ENCODE measurements at regions not wholly inside any gene's neighbourhood (a gene's known extent, or its start where the extent isn't known, plus 50 kb on each side); places are given as distances from the start of the nearest gene placed in this dataset.

DNA sequence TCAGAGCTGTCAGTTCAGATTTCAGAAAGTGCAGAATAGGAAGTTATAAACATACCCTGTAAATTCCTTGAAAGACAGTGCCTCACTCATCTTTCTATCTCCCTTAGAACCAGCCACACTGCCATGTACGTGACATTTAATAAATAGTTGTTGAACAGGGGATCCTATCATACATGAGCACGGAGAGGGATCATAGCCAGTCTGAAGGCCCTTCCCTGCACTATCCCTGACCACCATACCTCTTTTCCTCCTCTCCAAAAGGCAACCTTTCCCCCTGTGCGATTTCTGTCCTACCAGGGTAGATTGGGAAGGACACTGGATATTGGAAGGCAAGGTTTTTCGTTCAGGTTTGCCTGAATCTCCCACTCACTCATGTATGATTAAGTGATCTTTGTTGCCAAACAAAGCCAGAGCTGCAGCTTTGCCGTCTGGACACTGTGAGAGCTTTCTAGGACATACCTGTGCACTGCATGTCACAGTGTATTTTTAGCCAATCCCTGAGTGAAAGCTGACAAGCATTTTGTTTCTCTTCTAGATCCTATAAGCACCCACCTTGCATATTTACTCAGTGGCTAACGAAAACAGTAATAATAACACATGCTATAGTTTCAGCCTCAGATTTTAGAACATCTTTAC is 986.5 kb upstream of the WWC1 start:
- DNase-seq (ENCODE audit: low read depth): no peak
- Histone ChIP-seq H3K4me3 (ENCODE audit: low read depth, low read length) (no peak overlapping the region), H3K36me3 (ENCODE audit: control insufficient read depth, insufficient read depth, low read length) (no peaks in the 10 kb centered on the region), H3K27me3 (ENCODE audit: control insufficient read depth, insufficient read depth, low read length) (no peaks in the 10 kb centered on the region)
- TF ChIP-seq CTCF (IDR thresholded peaks at IDR 0.05; ENCODE audit: insufficient read depth, low read length, severe bottlenecking): no peak
- no peak for FAIRE-seq

GRCh38 chr5:167305591-167306213 is 985.7 kb upstream of the WWC1 start:
- no peak for FAIRE-seq
- Histone ChIP-seq H3K4me3 (ENCODE audit: low read depth, low read length) (no peak overlapping the region), H3K27me3 (ENCODE audit: control insufficient read depth, insufficient read depth, low read length) (no peaks in the 10 kb centered on the region), H3K36me3 (ENCODE audit: control insufficient read depth, insufficient read depth, low read length) (no peaks in the 10 kb centered on the region)
- DNase-seq (ENCODE audit: low read depth): no peak
- no peak for TF ChIP-seq CTCF (IDR thresholded peaks at IDR 0.05; ENCODE audit: insufficient read depth, low read length, severe bottlenecking)

GRCh38 chr5:167307042-167307441 is 984.4 kb upstream of the WWC1 start:
- no peaks in the 10 kb centered on the region for H3K36me3 ChIP-seq (ENCODE audit: control insufficient read depth, insufficient read depth, low read length)
- H3K27me3 ChIP-seq (ENCODE audit: control insufficient read depth, insufficient read depth, low read length): no peaks in the 10 kb centered on the region
- no peak for DNase-seq (ENCODE audit: low read depth)
- TF ChIP-seq CTCF (IDR thresholded peaks at IDR 0.05; ENCODE audit: insufficient read depth, low read length, severe bottlenecking): no peak
- no peak overlapping the region for H3K4me3 ChIP-seq (ENCODE audit: low read depth, low read length)
- no peak for FAIRE-seq

DNA sequence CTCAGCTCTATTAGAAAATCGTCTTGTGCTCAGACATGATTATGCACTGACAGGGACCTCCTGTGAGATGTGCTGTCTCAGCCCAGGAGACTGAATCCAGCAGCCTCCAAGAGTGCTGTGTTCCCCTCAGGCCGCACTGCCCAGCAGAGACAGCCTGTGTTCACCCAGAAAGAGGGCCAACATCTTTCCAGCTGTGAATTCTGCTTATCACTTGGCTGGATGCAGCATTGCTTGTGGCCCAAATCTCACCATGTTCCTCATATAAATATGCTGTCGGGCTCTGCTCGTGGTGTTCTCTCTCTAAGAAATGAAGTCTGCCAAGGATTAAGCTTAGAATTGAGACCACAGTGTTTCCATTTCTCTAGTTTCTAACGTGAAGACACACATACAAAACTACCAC is 983.0 kb upstream of the WWC1 start:
- DNase-seq (ENCODE audit: low read depth) (no peak), FAIRE-seq (no peak)
- Histone ChIP-seq H3K4me3 (ENCODE audit: low read depth, low read length) (no peak overlapping the region), H3K27me3 (ENCODE audit: control insufficient read depth, insufficient read depth, low read length) (no peaks in the 10 kb centered on the region), H3K36me3 (ENCODE audit: control insufficient read depth, insufficient read depth, low read length) (no peaks in the 10 kb centered on the region)
- TF ChIP-seq CTCF (IDR thresholded peaks at IDR 0.05; ENCODE audit: insufficient read depth, low read length, severe bottlenecking): no peak

DNA sequence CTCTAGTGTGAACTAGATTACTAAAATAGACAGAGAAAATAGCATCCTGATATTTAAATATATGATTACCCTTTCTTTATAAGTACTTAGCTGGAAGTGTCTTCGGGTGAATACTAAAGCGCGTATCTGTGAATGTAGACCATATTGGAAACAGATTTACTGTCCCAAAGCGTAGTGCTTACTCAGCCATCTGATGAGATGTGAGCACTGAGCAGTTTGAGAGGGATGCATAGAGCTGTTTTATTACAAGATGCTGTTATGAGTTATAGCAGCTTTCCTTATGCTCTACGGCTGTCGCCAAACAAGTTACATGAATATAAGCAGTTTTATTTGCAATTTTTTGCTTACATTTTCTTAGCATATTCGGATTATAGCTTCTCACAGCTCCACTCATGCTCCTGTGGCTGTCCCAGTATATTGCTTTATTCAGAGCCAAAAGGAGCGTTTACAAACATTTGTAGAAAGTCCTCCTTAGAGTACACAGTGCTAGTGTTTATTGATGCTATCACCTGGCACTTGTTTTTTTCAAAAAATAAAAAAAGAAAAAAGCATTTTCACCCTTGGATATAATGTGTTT is 981.4 kb upstream of the WWC1 start:
- Histone ChIP-seq H3K36me3 (ENCODE audit: control insufficient read depth, insufficient read depth, low read length) (no peaks in the 10 kb centered on the region), H3K4me3 (ENCODE audit: low read depth, low read length) (no peak overlapping the region), H3K27me3 (ENCODE audit: control insufficient read depth, insufficient read depth, low read length) (no peaks in the 10 kb centered on the region)
- DNase-seq (ENCODE audit: low read depth) (no peak), FAIRE-seq (no peak)
- TF ChIP-seq CTCF (IDR thresholded peaks at IDR 0.05; ENCODE audit: insufficient read depth, low read length, severe bottlenecking): no peak

All from bronchial epithelial cell (primary cell).